ENCODE measurements at regions not wholly inside any gene's neighbourhood (a gene's known extent, or its start where the extent isn't known, plus 50 kb on each side); places are given as distances from the start of the nearest gene placed in this dataset.
A peak's percentile ranks its signal among the peaks of the same experiment; 100 is the strongest.

DNA sequence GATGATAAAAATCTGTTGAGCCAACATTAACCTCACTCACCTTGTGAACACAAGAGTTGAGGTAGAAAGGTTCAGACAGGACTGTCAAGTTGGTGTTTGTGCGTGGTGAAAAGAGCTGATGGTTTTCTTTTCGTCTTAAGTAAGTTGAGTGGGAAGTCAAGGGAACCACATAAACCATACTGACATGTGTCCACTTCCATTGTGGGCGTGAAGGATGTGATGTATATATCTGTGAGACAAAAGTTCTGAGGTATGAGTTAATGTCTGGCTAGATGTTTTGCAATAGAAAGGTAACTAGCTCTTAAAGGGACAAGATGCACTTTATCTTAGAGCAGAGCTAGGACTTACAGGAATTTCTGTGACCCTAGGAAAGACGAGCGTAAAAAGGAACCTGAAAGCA lies 1272.1 kb upstream of the ADGRB3 start:
- Histone ChIP-seq H3K9ac (no peak overlapping the region), H3K27me3 (ENCODE audit: insufficient read depth, low read depth) (no peaks in the 10 kb centered on the region), H3K4me3 (IDR thresholded peaks at IDR 0.05; ENCODE audit: insufficient read depth, low read depth, low read length) (no peak overlapping the region), H3K4me2 (no peak overlapping the region), H2AFZ (ENCODE audit: low read depth) (no peak overlapping the region), H4K20me1 (ENCODE audit: insufficient read depth) (no peaks in the 10 kb centered on the region), H3K36me3 (ENCODE audit: insufficient read depth) (no peaks in the 10 kb centered on the region; the same call in 1 of the 2 replicates), H3K4me1 (ENCODE audit: low read depth, poor library complexity, severe bottlenecking) (peaks cover 6% of the 10 kb centered on the region), H3K27ac (no peak overlapping the region), H3K79me2 (ENCODE audit: insufficient read depth, low read depth) (no peaks in the 10 kb centered on the region)
- TF ChIP-seq, protein P1, sequence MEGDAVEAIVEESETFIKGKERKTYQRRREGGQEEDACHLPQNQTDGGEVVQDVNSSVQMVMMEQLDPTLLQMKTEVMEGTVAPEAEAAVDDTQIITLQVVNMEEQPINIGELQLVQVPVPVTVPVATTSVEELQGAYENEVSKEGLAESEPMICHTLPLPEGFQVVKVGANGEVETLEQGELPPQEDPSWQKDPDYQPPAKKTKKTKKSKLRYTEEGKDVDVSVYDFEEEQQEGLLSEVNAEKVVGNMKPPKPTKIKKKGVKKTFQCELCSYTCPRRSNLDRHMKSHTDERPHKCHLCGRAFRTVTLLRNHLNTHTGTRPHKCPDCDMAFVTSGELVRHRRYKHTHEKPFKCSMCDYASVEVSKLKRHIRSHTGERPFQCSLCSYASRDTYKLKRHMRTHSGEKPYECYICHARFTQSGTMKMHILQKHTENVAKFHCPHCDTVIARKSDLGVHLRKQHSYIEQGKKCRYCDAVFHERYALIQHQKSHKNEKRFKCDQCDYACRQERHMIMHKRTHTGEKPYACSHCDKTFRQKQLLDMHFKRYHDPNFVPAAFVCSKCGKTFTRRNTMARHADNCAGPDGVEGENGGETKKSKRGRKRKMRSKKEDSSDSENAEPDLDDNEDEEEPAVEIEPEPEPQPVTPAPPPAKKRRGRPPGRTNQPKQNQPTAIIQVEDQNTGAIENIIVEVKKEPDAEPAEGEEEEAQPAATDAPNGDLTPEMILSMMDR (conservative IDR thresholded peaks at IDR 0.05; ENCODE audit: low read depth, low read length): no peak

DNA sequence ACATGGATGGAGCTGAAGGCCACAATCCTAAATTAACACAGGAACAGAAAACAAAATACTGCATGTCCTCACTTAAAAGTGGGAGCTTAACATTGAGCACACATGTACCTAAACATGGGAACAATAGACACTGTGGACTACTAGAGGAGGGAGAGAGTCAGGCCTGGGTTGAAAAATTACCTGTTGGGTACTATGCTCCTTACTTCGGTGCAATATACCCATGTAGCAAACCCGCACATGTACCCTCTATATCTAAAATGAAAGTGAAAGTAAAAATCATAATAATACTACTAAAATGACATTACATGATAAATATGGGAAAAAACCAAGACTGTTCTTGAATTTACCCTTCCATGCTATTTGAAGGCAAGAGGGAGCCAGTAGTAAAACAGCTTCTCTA lies 1273.8 kb upstream of the ADGRB3 start:
- H3K4me3 ChIP-seq (IDR thresholded peaks at IDR 0.05; ENCODE audit: insufficient read depth, low read depth, low read length): no peak overlapping the region

DNA sequence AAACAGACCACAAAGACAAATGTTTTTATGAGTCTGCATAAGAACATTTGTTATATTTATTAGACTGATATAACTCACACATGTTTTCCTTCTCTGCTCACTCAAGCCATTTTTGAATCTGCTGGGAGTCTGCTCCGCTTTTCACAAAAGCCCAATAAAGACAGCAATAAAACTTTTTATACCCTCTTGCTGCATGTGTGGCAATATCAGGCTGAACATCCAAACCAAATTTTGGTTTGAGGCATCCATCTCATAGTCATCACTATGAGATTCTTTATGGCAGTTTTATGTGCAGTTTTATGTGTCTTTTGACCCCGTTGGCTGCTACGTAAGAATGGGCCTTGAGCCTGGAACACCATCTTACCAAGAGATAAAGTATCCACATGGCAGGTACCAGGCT lies 1276.8 kb upstream of the ADGRB3 start:
- H3K36me3 ChIP-seq (ENCODE audit: insufficient read depth): no peaks in the 10 kb centered on the region; the same call in 1 of the 2 replicates
- no peaks in the 10 kb centered on the region for H3K27me3 ChIP-seq (ENCODE audit: insufficient read depth, low read depth)
- peaks cover 6% of the 10 kb centered on the region for H3K4me1 ChIP-seq (ENCODE audit: low read depth, poor library complexity, severe bottlenecking)
- no peak overlapping the region for H3K4me3 ChIP-seq (IDR thresholded peaks at IDR 0.05; ENCODE audit: insufficient read depth, low read depth, low read length)
- H4K20me1 ChIP-seq (ENCODE audit: insufficient read depth): no peaks in the 10 kb centered on the region
- no peak overlapping the region for H3K9ac ChIP-seq
- no peak overlapping the region for H3K4me2 ChIP-seq
- TF ChIP-seq, protein P1 (conservative IDR thresholded peaks at IDR 0.05; ENCODE audit: low read depth, low read length): no peak
- no peaks in the 10 kb centered on the region for H3K79me2 ChIP-seq (ENCODE audit: insufficient read depth, low read depth)
- H3K27ac ChIP-seq: no peak overlapping the region
- H2AFZ ChIP-seq (ENCODE audit: low read depth): no peak overlapping the region

More for the DNA sequence above, 1273.8 kb upstream of the ADGRB3 start:
- Histone ChIP-seq H3K27me3 (ENCODE audit: insufficient read depth, low read depth) (no peaks in the 10 kb centered on the region), H3K4me1 (ENCODE audit: low read depth, poor library complexity, severe bottlenecking) (peaks cover 6% of the 10 kb centered on the region), H3K9ac (no peak overlapping the region), H3K79me2 (ENCODE audit: insufficient read depth, low read depth) (no peaks in the 10 kb centered on the region), H3K27ac (no peak overlapping the region), H4K20me1 (ENCODE audit: insufficient read depth) (no peaks in the 10 kb centered on the region), H2AFZ (ENCODE audit: low read depth) (peak overlapping the region; percentile 50; the same call in 1 of the 2 replicates), H3K4me2 (no peak overlapping the region; the same call in 1 of the 2 replicates), H3K36me3 (ENCODE audit: insufficient read depth) (no peaks in the 10 kb centered on the region; the same call in 1 of the 2 replicates)
- TF ChIP-seq, protein P1 (conservative IDR thresholded peaks at IDR 0.05; ENCODE audit: low read depth, low read length): no peak

DNA sequence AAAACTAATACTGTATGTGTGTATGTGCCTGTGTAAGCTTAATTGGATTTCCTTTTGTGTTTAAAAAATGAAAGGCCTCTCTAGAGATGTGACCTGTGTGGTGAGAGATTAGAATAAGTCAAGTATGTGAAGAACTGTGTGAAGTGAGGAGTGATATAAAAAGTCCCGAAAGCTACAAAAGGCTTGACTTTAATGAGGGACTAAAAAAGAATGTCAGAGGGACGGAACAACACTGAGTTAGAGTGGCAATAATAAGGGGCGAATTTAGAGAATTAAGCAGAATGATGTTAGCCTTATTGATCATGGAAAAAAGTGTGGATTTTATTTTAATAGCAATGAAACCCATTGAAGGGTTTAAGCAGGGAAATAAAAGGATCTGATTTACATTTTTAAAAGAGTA lies 1281.2 kb upstream of the ADGRB3 start:
- no peaks in the 10 kb centered on the region for H4K20me1 ChIP-seq (ENCODE audit: insufficient read depth)
- H3K4me1 ChIP-seq (ENCODE audit: low read depth, poor library complexity, severe bottlenecking): no peaks in the 10 kb centered on the region
- no peaks in the 10 kb centered on the region for H3K27me3 ChIP-seq (ENCODE audit: insufficient read depth, low read depth)
- H3K36me3 ChIP-seq (ENCODE audit: insufficient read depth): no peaks in the 10 kb centered on the region
- TF ChIP-seq, protein P1 (conservative IDR thresholded peaks at IDR 0.05; ENCODE audit: low read depth, low read length): no peak
- H3K27ac ChIP-seq: no peak overlapping the region
- no peak overlapping the region for H2AFZ ChIP-seq (ENCODE audit: low read depth)
- no peaks in the 10 kb centered on the region for H3K79me2 ChIP-seq (ENCODE audit: insufficient read depth, low read depth)
- no peak overlapping the region for H3K4me2 ChIP-seq
- H3K4me3 ChIP-seq (IDR thresholded peaks at IDR 0.05; ENCODE audit: insufficient read depth, low read depth, low read length): no peak overlapping the region
- no peak overlapping the region for H3K9ac ChIP-seq
